Smooth muscle cell of the brain vasculature (primary cell): ENCODE measurements at regions not wholly inside any gene's neighbourhood (a gene's known extent, or its start where the extent isn't known, plus 50 kb on each side); places are given as distances from the start of the nearest gene placed in this dataset.

Experiments used
- DNase-seq: peaks from one replicate; pipeline ENCODE4 v3.0.0-alpha.2; 2012; ENCODE audit warnings: low read depth, low spot score

DNA sequence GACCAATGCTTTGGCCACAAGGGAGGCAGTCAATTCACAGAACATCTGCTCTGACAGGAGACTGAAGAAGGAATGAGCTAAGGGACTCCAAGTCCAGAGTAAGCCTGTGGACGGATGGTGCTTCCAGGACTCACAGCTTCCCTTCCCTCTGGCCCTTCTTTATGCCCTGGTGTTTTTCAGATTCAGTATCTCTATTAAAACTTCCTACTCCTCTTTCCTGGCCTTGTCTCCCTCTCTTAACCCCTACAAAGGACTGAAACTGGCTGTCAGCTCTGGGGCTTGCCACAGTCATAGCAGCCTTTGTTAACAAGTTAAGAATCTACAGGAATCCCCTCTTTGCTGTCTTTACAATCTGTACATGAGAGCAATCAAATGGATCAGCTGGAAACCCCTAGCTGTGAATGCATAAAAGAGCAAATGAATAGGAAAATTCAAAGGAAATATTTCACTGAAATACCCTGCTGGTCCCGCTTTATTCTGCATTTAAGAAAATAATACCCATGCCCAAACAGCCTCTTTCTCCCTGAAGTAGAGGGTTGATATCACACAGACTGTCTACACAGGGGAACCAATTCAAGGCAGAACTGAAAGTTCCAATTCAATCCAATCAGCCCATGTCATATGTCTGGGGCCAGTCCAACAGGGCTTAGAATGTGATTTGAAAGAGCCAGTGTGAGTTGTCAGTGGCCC lies 192.3 kb downstream of the MZT1 start:
- no peak for DNase-seq

DNA sequence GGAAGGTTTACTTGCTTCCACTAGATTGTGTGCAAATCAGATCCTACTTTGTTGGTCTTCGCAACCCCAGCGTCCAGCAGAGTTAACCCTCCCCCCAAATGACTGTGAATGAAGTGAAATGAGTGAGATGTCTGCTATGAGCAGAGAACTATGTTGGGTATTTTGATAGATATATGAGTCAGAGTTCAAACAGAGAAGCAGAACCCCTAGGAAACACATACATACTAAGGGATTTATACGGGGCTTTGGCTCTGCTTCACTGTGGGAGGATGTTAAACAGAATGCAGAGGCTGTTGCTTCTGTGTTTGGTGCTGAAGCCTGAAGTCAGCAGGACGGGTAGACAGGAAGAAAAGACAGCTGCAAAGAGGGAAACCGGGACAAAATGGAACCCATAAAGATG lies 197.0 kb downstream of the MZT1 start:
- DNase-seq, result peak; percentile 41

DNA sequence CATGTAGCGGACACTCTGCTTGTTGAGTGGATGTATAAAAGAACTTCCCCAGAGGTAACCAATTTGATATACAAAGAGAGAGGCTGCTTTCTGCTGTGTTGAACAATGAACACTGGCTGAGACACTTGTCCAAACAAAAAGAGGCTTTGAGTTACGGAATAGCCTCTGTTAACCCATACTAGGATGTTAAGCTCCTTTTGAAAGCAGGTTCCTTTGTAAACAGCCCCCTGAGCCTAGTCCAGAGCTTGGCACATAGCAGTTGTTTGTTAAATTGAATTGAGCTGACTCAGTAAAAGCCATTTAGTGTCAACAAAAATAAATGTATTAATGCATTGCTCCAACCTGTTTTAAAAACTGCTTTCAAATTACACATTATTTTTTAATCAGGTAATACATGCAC lies 200.1 kb downstream of the MZT1 start:
- no peak for DNase-seq

DNA sequence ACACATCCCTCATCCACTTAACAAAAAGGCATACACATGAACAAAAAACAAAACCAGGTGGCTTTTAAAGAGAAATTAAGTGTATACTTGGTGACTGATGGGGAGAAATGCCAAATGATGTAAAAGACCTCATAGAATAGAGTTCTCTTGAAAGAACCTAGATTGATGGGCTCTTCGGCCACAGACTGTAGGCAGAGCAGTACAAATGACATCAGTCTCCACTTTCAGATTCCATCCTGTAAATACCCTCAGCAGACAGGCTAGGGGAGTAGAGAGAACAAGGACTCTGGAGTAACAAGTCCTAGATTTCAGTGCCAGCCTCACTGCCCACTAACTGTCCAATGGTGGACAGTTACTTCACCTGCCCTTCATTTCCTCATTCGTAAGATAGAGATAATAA lies 203.8 kb downstream of the MZT1 start:
- no peak for DNase-seq

DNA sequence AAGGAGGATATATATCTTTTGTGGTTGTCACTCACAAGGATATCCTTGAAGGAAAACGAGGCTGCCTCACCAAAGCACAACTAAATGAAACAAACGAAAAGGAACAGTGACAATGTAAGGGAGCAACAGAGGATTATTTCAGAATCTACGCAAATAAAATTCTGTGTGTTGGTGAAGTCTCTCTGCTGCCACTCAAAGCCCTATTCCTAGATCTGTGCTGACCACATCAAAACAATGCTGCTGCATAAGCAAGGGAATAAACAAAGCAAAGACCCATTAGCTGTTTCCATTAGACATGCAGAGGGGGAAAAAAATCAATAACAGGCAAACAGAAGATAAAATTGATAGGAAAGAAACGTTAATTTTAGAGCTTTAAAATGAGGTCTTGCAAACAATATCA lies 204.4 kb downstream of the MZT1 start:
- DNase-seq, result no peak

DNA sequence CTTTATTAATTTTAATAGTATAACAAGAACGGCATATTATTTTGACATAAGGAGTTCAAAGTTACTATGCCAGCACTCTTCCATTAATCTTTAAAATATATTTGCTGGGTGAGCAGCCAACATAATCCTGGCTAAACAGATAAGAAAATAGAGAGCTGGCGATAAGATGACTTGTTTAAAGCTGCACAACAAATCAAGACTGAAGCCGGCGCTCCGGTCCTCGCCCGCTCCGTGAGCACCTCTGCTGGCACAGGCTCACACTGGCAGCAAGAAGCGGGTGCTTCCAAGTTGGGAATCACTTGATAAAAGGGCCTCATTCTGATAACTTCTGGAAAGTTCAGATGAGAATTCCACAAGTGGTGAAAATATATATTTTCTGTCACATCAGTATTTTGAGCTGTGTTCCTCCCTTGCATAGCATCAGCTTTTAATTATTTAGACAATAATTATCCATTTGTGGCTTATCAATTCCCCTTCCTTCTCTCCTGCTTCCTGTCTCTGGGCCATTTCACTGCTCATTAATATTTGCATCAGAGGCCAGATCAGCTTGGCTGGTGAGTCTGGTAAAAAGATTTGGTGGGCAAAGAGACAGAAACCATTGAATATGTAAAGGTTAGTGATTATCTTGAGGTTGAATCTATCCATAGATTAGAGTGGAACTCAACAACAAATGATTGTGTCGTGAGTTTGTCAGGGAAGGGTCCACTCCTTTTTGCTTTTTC lies 205.3 kb downstream of the MZT1 start:
- DNase-seq, result no peak

DNA sequence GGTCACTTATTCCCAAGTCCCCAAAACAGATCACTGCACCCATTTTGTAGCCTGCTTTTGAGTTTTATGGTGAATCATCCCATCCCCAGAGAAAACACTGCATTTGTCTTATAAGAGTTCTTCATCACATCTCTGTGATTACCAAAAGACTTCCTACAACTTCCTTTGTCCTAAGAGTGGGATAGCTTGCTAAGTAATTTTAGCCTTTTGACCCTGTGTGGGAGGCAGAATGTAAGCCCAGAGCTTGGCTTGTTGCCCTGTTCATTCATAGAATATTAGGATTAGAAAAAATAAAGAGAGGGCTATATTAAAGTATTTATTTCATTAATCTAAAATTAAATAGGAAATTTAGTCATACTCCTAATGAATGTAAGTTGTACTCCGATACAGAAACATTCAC lies 213.3 kb downstream of the MZT1 start:
- peak; percentile 50 for DNase-seq

DNA sequence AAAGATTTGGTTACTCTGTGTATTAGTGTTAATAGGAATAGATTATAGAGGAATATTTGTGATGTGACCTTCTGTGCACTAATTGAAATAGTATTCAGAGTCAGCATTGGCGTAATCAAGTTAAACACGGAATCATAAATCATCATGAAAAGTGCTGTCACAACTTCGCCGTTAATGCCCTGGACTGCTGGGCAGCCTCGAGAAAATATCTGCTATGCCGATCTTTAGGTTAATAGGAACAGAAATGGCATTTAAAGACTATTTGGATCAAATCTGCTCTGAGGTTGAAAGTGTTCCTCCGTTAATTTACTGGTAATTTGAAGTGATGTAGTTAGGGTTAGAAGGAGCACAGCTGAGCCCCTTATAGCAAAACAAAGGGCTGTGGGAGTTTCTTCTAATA lies 219.0 kb downstream of the MZT1 start:
- no peak for DNase-seq

DNA sequence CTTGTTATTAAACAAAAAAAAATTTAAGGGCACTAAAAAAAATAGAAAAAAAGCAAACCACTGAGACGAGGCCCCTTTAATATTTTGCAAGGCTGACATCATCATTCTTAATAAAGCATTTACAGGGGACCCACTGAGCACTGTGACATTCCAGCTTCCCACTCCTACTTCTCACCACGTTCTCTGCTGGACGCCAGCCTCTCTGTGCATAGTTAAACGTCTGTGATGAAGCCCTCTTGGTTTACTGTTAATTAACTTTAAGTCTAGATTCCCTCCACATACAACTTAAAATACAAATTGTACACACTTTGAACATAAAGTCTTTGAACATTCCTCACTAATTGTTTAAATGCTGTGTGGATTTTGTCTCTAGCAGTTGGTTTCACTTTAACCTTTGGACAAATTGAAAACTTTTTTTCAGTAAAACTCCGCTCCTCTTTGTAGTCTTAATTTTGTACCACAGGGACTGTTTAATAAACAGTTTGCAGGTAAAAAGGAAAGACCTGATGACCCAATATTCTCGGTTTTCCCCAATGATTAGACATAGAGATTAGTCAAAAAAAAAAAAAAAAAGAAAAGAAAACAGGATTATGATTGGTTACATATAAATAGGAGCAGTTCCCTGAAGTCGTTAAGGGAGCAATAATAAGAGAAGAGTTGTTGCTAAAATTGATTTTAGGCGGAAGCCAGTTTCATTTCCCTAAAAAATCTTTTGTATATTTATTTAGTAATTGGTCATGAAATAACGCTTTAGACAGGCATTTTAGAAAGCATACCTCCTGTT lies 219.8 kb downstream of the MZT1 start:
- no peak for DNase-seq

DNA sequence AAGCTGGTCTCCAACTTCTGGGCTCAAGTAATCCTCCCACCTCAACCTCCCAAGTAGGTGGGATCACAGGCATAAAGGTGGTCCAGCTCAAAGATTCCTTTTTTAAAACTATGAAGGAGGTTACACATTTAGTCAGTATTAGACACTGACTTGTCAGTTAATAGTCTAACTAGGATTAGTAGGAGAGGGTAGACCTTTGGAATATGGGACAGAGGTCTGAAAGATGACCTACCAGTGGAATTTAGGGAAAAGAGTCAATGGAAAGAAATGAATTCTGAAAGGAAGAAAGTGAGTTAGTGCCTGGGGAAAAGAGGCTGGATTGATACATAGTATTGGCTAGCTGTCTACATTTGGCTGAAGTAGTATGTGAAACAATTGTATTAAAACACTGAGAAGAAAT lies 220.7 kb downstream of the MZT1 start:
- no peak for DNase-seq

DNA sequence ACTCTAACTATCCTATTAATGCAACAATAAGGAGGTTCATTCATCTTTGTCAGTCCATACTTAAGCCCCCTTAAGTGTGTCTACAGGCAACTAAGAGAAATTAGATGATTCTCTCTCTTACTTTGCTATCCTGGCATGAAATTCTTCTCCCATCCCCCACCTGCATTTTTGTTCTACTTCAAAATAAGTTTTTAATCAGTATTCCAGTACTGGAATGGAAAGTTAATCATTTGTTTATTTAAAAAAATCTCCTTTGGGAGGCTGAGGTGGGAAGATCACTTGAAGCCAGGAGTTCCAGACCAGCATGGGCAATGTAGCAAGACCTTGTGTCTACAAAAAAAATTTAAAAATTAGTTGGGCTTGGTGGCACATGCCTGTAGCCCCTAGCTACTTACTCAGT lies 222.1 kb downstream of the MZT1 start:
- no peak for DNase-seq

DNA sequence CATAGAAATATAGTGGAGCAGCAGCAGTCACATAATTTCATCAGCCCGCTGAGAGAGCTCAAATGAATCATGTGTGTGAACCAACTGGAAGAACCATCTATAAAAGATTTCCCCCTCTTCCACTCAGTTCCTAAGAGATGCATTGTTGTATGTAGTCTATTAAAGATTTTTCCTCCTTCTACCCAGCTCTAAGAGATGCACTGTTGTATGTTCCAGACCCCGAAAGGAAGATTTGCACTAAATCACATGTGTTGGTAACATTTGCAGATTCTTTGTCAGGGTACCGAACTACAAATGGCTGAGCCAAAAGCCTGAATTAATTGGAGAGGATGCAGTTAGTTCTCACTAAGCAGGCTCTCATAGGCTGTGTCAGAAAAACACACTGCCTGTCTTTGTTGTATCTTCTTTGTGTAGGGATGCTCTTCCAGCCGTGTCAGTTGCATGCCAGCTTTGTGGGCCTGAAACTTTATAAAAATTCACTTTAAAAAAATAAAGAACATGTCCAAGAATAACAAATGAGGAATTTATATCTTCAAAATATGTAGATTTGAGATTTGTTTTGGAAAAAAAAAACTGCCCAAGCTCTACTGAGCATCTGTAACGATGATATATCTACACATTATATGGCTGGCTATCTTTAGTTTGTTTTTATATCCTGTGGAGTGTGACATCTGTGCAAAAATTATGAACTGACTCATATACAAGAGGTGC lies 223.1 kb downstream of the MZT1 start:
- DNase-seq, result peak; percentile 35

DNA sequence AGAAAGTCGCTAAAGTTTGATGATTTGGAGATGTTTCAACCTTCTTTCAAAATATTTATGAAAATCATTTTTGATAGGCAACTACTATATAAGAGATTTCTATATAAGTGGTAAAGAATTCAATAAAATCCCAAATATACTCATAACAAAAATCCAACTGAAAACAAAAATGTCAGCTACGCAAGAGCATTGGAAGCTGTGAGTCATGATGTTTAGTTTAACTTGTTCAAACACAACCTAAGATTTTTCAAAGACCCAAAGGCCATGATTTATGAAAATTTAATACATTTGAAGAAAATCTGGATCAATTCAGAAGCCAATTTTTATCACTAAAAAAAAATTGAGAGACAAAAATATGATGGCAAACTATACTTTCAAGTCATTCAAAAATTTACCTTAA lies 226.6 kb downstream of the MZT1 start:
- no peak for DNase-seq

DNA sequence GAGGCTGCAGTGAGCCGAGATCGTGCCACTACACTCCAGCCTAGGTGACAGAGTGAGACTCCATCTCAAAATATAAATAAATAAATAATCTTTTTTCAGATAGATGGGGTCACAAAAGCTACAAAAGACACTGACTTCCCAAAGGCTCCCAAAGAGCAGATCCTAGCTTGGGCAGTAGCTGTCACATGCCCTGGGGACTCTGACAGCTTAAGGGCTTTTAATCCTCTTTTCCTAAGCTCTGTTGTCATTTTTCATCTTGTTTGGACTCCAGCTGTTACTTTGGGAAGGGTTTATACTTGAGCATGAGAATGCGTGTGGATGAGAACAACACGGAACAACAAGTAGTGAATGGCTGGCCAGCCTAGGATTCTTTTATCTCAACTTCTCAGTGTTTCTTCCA lies 231.7 kb downstream of the MZT1 start:
- DNase-seq, result no peak

DNA sequence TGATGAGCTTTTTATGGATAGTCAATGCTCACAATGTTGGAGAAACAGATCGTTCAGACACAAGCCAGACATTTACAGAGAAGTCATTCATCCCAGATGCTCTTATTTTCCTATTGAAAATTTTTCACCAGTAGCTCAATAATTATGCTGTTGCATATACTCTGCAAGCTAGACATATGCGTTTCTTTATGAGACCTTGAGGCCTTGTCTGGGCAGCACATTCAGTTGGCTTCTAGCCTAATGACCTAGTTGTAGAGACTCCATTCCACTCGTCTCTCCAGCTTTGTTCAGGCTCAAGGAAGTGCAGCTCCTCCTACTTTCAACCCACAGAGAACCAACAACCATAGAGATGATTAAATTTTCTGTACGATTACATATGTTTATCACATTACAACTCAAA lies 237.7 kb downstream of the MZT1 start:
- no peak for DNase-seq

DNA sequence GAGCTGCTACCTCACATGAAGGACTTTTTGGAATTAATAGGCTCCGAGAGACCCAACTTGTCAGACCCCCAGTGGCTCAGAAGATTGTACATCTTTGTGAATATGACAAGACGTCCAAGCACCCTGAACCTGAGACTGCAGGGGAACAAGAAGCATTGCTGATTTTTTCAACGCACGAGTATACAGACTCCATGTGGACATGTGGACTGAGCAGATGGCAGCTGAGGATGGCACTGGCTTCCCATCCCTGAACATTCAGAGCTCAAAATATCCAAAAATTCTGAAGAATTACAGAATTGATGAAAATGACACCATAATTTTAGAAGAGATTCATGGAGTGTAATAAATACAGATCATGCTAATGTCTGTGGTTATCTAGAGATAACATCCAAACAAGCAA lies 254.1 kb downstream of the MZT1 start:
- no peak for DNase-seq

DNA sequence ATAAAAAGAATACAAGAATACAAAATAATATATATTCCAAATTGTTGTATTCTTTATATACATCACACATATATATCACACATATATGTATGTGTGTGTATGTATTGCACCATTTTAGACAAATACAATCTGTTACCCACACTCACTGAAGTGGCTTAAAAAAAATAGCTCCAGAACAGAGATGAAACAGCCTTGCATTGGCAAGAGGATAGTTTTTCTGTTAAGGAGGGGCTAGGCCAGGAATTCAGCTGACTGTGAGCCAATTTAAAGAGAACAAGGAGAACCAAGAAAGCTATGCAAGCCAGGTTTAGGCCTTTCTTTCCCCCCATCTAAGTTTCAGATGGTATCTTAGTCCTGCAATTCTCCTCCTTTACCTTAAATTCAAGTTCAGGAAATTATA lies 257.5 kb downstream of the MZT1 start:
- no peak for DNase-seq

DNA sequence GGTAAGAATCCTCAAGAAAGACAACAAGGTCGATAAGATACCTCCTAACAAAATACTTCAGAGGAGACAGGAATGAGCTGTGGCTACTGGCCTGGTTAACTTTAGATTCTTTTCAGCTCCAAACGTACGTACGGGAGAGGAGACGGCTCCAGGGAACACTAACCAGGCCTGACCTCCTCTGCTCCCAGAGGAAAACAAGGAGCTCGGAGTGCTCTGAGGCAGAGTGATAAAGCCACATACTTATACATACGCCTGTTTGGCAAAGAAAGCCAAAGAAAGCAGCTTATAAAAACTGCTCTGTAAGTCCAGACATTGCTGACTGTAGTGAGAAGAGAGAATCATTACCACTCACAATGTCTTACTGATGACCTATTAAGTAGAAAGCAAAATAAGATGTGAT lies 263.9 kb downstream of the MZT1 start:
- DNase-seq, result no peak

DNA sequence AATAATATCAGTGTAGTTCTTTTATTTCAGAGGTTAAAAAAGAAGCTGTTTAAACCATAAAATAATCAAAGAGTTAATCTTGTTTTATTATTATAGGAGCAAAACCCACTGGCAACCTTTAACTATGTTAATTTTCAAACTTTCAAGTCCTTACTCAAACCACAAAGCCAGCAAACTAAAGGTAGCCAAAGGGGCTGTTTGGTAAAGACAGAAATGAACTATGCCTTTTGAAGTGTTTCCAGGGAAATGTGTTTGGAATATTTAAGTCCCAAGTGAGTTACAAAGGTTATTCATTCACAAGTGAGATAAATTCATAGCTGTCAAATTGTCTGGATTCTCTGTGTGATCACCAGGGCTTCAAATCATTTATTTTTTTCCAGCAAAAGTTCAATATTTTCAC lies 264.7 kb downstream of the MZT1 start:
- no peak for DNase-seq

DNA sequence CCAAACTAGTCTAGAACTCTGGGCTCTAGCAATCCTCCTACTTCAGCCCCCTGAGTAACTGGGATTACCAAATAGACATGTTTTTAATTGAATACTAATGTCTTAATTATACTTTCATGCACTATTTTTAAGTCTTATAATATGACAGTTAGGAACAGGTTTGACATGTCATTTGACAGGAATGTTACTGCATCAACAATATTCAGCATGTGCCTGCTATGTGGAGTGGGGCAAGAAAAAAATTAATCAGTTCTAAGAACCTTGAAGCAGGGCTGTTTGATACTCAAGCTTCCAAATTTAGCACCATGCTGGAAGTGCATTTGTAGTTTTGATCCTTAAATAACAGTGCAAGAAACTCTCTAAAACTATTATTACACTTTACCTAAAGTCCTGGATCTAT lies 265.3 kb downstream of the MZT1 start:
- no peak for DNase-seq

DNA sequence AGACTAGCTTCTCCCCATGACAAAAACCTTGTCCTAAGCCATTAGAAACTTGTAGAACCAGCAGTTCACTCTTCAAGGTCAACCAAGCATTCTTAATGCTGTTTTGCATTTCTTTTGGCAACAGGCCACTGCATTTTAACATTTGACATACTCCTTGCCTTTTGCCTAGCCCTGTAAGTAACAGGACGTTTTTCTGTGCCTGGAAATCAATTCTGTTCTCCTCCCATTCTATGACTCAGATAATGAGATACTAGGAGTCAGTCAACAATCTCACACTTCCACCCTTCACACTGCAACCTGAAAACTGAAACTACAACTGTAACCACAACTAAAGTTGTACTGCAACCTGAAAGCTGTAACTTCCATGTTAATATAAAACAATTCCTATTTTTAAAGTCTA lies 268.7 kb downstream of the MZT1 start:
- no peak for DNase-seq

DNA sequence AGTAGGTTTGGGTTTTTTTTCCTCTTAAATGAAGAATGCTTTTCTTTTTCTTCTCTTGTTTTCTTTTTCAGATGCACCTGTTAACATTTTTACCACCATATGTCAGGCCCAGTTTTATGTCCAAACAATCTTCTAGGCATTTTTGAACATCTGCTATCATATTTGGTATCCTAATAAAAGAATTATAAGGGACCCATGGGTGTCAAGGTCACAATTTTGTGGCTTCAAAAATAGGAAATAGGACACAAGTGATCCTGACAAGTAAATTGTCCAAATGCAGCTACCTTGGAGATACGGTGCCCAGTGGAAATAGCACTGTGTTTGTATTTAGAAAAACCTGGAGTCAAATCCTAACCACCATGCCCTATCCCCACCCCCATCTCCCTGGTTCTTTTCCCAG lies 270.3 kb downstream of the MZT1 start:
- no peak for DNase-seq
